Left colon (tissue), 2 donors: ENCODE measurements at regions not wholly inside any gene's neighbourhood (a gene's known extent, or its start where the extent isn't known, plus 50 kb on each side); places are given as distances from the start of the nearest gene placed in this dataset.

Experiments used
- ATAC-seq: fragments of 200-7000 bp; cut with Tn5 transposase; one replicate; pipeline ENCODE4 v1.9.1; 2020; ENCODE audit warnings: mild to moderate bottlenecking, moderate library complexity
- DNase-seq, 2 donors: peaks; one replicate each; pipeline ENCODE4 v3.0.0-alpha.2; 2020
- intact Hi-C, 2 donors: fragments of 100-400 bp; cut with DNase I in 1 of 2; cut with micrococcal nuclease in 1 of 2; formaldehyde crosslinking; loops; one replicate each; pipeline versions ENCODE4 v1.11.2 to v1.14.0; 2022; cut with DNase I, micrococcal nuclease
- donor health status: DM: no; HTN: no; CAD: no.
- donor health status: DM: yes; HTN: yes; CAD: no.

GRCh38 chr18:43465483-43465882 lies 188.2 kb upstream of the SYT4 start:
- no peak for ATAC-seq
- no peak for DNase-seq
- intact Hi-C loops, result no loop called here

GRCh38 chr18:43471873-43472272 lies 194.6 kb upstream of the SYT4 start:
- no peak for DNase-seq
- intact Hi-C loops, result no loop called here
- ATAC-seq, result no peak

GRCh38 chr18:43481069-43481468 lies 203.8 kb upstream of the SYT4 start:
- intact Hi-C loops, result no loop called here
- ATAC-seq, result no peak
- DNase-seq, result no peak

GRCh38 chr18:43482136-43482535 lies 204.8 kb upstream of the SYT4 start:
- intact Hi-C loops, result no loop called here
- no peak for ATAC-seq
- no peak for DNase-seq

GRCh38 chr18:43482600-43482999 lies 205.3 kb upstream of the SYT4 start:
- ATAC-seq, result no peak
- intact Hi-C loops, result no loop called here
- no peak for DNase-seq

- intact Hi-C loops, result no loop called here
- ATAC-seq (no peak), DNase-seq (no peak)
Measured at GRCh38 chr18:43484710-43485109, 207.4 kb upstream of the SYT4 start.

GRCh38 chr18:43485545-43485963 lies 208.3 kb upstream of the SYT4 start:
- DNase-seq (no peak), ATAC-seq (no peak)
- intact Hi-C loops, result no loop called here

GRCh38 chr18:43486462-43486861 lies 209.2 kb upstream of the SYT4 start:
- DNase-seq (no peak), ATAC-seq (no peak)

GRCh38 chr18:43501099-43501498 lies 223.8 kb upstream of the SYT4 start:
- intact Hi-C loops, result no loop called here
- DNase-seq (no peak), ATAC-seq (no peak)

More at GRCh38 chr18:43486462-43486861, 209.2 kb upstream of the SYT4 start:
- intact Hi-C loops, result no loop called here

- ATAC-seq (no peak), DNase-seq (no peak)
- intact Hi-C loops, result no loop called here
Measured at GRCh38 chr18:43506935-43507334, 229.6 kb upstream of the SYT4 start.

GRCh38 chr18:43507842-43508481 lies 230.7 kb upstream of the SYT4 start:
- DNase-seq, result no peak
- intact Hi-C loops, result no loop called here
- ATAC-seq, result no peak

- DNase-seq (no peak), ATAC-seq (no peak)
- intact Hi-C loops, result no loop called here
Measured at GRCh38 chr18:43514747-43515146, 237.5 kb upstream of the SYT4 start.

- ATAC-seq (no peak), DNase-seq (no peak)
- intact Hi-C loops, result no loop called here
Measured at GRCh38 chr18:43515481-43515880, 238.2 kb upstream of the SYT4 start.

- no peak for ATAC-seq
- intact Hi-C loops, result no loop called here
- DNase-seq, result no peak
Measured at GRCh38 chr18:43524260-43524659, 247.0 kb upstream of the SYT4 start.

- intact Hi-C loops, result no loop called here
- ATAC-seq (no peak), DNase-seq (no peak)
Measured at GRCh38 chr18:43525169-43525568, 247.9 kb upstream of the SYT4 start.

- ATAC-seq (no peak), DNase-seq (no peak)
- intact Hi-C loops, result no loop called here
Measured at GRCh38 chr18:43526426-43527145, 249.3 kb upstream of the SYT4 start.

- intact Hi-C loops, result no loop called here
- ATAC-seq, result no peak
- no peak for DNase-seq
Measured at GRCh38 chr18:43531438-43531837, 254.1 kb upstream of the SYT4 start.

- DNase-seq (no peak), ATAC-seq (no peak)
- intact Hi-C loops, result no loop called here
Measured at GRCh38 chr18:43533371-43533770, 256.1 kb upstream of the SYT4 start.

GRCh38 chr18:43534511-43534910 lies 257.2 kb upstream of the SYT4 start:
- ATAC-seq, result no peak
- intact Hi-C loops, result no loop called here
- DNase-seq, result no peak

- ATAC-seq (no peak), DNase-seq (no peak)
- intact Hi-C loops, result no loop called here
Measured at GRCh38 chr18:43539862-43540261, 262.6 kb upstream of the SYT4 start.

- ATAC-seq (no peak), DNase-seq (no peak)
- intact Hi-C loops, result no loop called here
Measured at GRCh38 chr18:43542016-43542415, 264.7 kb upstream of the SYT4 start.
